ENCODE measurements at regions not wholly inside any gene's neighbourhood (a gene's known extent, or its start where the extent isn't known, plus 50 kb on each side); places are given as distances from the start of the nearest gene placed in this dataset.

GRCh38 chr5:168054091-168054490, 237.4 kb upstream of the WWC1 start:
- H3K4me3 ChIP-seq (ENCODE audit: low read length in 2 of 2): no peak overlapping the region
- H3K9me3 ChIP-seq (ENCODE audit: control insufficient read depth in 2 of 2, low read length in 2 of 2): no peaks in the 10 kb centered on the region
- no peaks in the 10 kb centered on the region for H3K36me3 ChIP-seq (ENCODE audit: control insufficient read depth in 2 of 2, insufficient read depth in 2 of 2, low read length in 2 of 2)
- no peak overlapping the region for H3K9ac ChIP-seq (ENCODE audit: low read length in 2 of 2)
- no peaks in the 10 kb centered on the region for H3K4me1 ChIP-seq (ENCODE audit: control insufficient read depth, insufficient read depth, low read length)
- no peaks in the 10 kb centered on the region for H3K27me3 ChIP-seq (ENCODE audit: control insufficient read depth in 1 of 2, insufficient read depth in 2 of 2, low read length in 2 of 2)
- no peak overlapping the region for H3K27ac ChIP-seq (ENCODE audit: low read length)

GRCh38 chr5:168055141-168055683, 236.2 kb upstream of the WWC1 start:
- H3K27me3 ChIP-seq (ENCODE audit: control insufficient read depth in 1 of 2, insufficient read depth in 2 of 2, low read length in 2 of 2): no peaks in the 10 kb centered on the region
- H3K36me3 ChIP-seq (ENCODE audit: control insufficient read depth in 2 of 2, insufficient read depth in 2 of 2, low read length in 2 of 2): no peaks in the 10 kb centered on the region
- H3K4me3 ChIP-seq (ENCODE audit: low read length in 2 of 2): no peak overlapping the region
- no peaks in the 10 kb centered on the region for H3K9me3 ChIP-seq (ENCODE audit: control insufficient read depth in 2 of 2, low read length in 2 of 2)
- H3K4me1 ChIP-seq (ENCODE audit: control insufficient read depth, insufficient read depth, low read length): no peaks in the 10 kb centered on the region
- no peak overlapping the region for H3K9ac ChIP-seq (ENCODE audit: low read length in 2 of 2)
- H3K27ac ChIP-seq (ENCODE audit: low read length): no peak overlapping the region

- Histone ChIP-seq H3K27ac (ENCODE audit: low read length) (no peak overlapping the region), H3K4me3 (ENCODE audit: low read length in 2 of 2) (no peak overlapping the region), H3K36me3 (ENCODE audit: control insufficient read depth in 2 of 2, insufficient read depth in 2 of 2, low read length in 2 of 2) (no peaks in the 10 kb centered on the region), H3K9me3 (ENCODE audit: control insufficient read depth in 2 of 2, low read length in 2 of 2) (no peaks in the 10 kb centered on the region), H3K27me3 (ENCODE audit: control insufficient read depth in 1 of 2, insufficient read depth in 2 of 2, low read length in 2 of 2) (no peaks in the 10 kb centered on the region), H3K9ac (ENCODE audit: low read length in 2 of 2) (no peak overlapping the region), H3K4me1 (ENCODE audit: control insufficient read depth, insufficient read depth, low read length) (no peaks in the 10 kb centered on the region)
Measured at GRCh38 chr5:168055961-168056360, 235.5 kb upstream of the WWC1 start.

- no peaks in the 10 kb centered on the region for H3K4me1 ChIP-seq (ENCODE audit: control insufficient read depth, insufficient read depth, low read length)
- no peaks in the 10 kb centered on the region for H3K36me3 ChIP-seq (ENCODE audit: control insufficient read depth in 2 of 2, insufficient read depth in 2 of 2, low read length in 2 of 2)
- no peak overlapping the region for H3K4me3 ChIP-seq (ENCODE audit: low read length in 2 of 2)
- H3K27ac ChIP-seq (ENCODE audit: low read length): no peak overlapping the region
- no peaks in the 10 kb centered on the region for H3K9me3 ChIP-seq (ENCODE audit: control insufficient read depth in 2 of 2, low read length in 2 of 2)
- no peak overlapping the region for H3K9ac ChIP-seq (ENCODE audit: low read length in 2 of 2)
- no peaks in the 10 kb centered on the region for H3K27me3 ChIP-seq (ENCODE audit: control insufficient read depth in 1 of 2, insufficient read depth in 2 of 2, low read length in 2 of 2)
Measured at GRCh38 chr5:168056499-168057182, 234.8 kb upstream of the WWC1 start.

- H3K36me3 ChIP-seq (ENCODE audit: control insufficient read depth in 2 of 2, insufficient read depth in 2 of 2, low read length in 2 of 2): no peaks in the 10 kb centered on the region
- H3K27me3 ChIP-seq (ENCODE audit: control insufficient read depth in 1 of 2, insufficient read depth in 2 of 2, low read length in 2 of 2): no peaks in the 10 kb centered on the region
- no peak overlapping the region for H3K27ac ChIP-seq (ENCODE audit: low read length)
- H3K4me3 ChIP-seq (ENCODE audit: low read length in 2 of 2): no peak overlapping the region
- H3K9me3 ChIP-seq (ENCODE audit: control insufficient read depth in 2 of 2, low read length in 2 of 2): no peaks in the 10 kb centered on the region
- H3K4me1 ChIP-seq (ENCODE audit: control insufficient read depth, insufficient read depth, low read length): no peaks in the 10 kb centered on the region
- H3K9ac ChIP-seq (ENCODE audit: low read length in 2 of 2): no peak overlapping the region
Measured at GRCh38 chr5:168057905-168058304, 233.5 kb upstream of the WWC1 start.

- Histone ChIP-seq H3K4me1 (ENCODE audit: control insufficient read depth, insufficient read depth, low read length) (no peaks in the 10 kb centered on the region), H3K36me3 (ENCODE audit: control insufficient read depth in 2 of 2, insufficient read depth in 2 of 2, low read length in 2 of 2) (no peaks in the 10 kb centered on the region), H3K27me3 (ENCODE audit: control insufficient read depth in 1 of 2, insufficient read depth in 2 of 2, low read length in 2 of 2) (no peaks in the 10 kb centered on the region), H3K4me3 (ENCODE audit: low read length in 2 of 2) (no peak overlapping the region), H3K9me3 (ENCODE audit: control insufficient read depth in 2 of 2, low read length in 2 of 2) (no peaks in the 10 kb centered on the region), H3K9ac (ENCODE audit: low read length in 2 of 2) (no peak overlapping the region), H3K27ac (ENCODE audit: low read length) (no peak overlapping the region)
Measured at GRCh38 chr5:168059131-168059530, 232.3 kb upstream of the WWC1 start.

- no peak overlapping the region for H3K4me3 ChIP-seq (ENCODE audit: low read length in 2 of 2)
- H3K36me3 ChIP-seq (ENCODE audit: control insufficient read depth in 2 of 2, insufficient read depth in 2 of 2, low read length in 2 of 2): no peaks in the 10 kb centered on the region
- no peaks in the 10 kb centered on the region for H3K4me1 ChIP-seq (ENCODE audit: control insufficient read depth, insufficient read depth, low read length)
- H3K27me3 ChIP-seq (ENCODE audit: control insufficient read depth in 1 of 2, insufficient read depth in 2 of 2, low read length in 2 of 2): no peaks in the 10 kb centered on the region
- H3K27ac ChIP-seq (ENCODE audit: low read length): no peak overlapping the region
- no peaks in the 10 kb centered on the region for H3K9me3 ChIP-seq (ENCODE audit: control insufficient read depth in 2 of 2, low read length in 2 of 2)
- H3K9ac ChIP-seq (ENCODE audit: low read length in 2 of 2): no peak overlapping the region
Measured at GRCh38 chr5:168062239-168062638, 229.2 kb upstream of the WWC1 start.

GRCh38 chr5:168064457-168064856, 227.0 kb upstream of the WWC1 start:
- Histone ChIP-seq H3K27ac (ENCODE audit: low read length) (no peak overlapping the region), H3K27me3 (ENCODE audit: control insufficient read depth in 1 of 2, insufficient read depth in 2 of 2, low read length in 2 of 2) (no peaks in the 10 kb centered on the region), H3K9me3 (ENCODE audit: control insufficient read depth in 2 of 2, low read length in 2 of 2) (no peaks in the 10 kb centered on the region), H3K9ac (ENCODE audit: low read length in 2 of 2) (no peak overlapping the region), H3K4me3 (ENCODE audit: low read length in 2 of 2) (no peak overlapping the region), H3K4me1 (ENCODE audit: control insufficient read depth, insufficient read depth, low read length) (no peaks in the 10 kb centered on the region), H3K36me3 (ENCODE audit: control insufficient read depth in 2 of 2, insufficient read depth in 2 of 2, low read length in 2 of 2) (no peaks in the 10 kb centered on the region)

- Histone ChIP-seq H3K4me1 (ENCODE audit: control insufficient read depth, insufficient read depth, low read length) (no peaks in the 10 kb centered on the region), H3K27me3 (ENCODE audit: control insufficient read depth in 1 of 2, insufficient read depth in 2 of 2, low read length in 2 of 2) (no peaks in the 10 kb centered on the region), H3K9me3 (ENCODE audit: control insufficient read depth in 2 of 2, low read length in 2 of 2) (no peaks in the 10 kb centered on the region), H3K4me3 (ENCODE audit: low read length in 2 of 2) (no peak overlapping the region), H3K9ac (ENCODE audit: low read length in 2 of 2) (no peak overlapping the region), H3K36me3 (ENCODE audit: control insufficient read depth in 2 of 2, insufficient read depth in 2 of 2, low read length in 2 of 2) (no peaks in the 10 kb centered on the region), H3K27ac (ENCODE audit: low read length) (no peak overlapping the region)
Measured at GRCh38 chr5:168064933-168065622, 226.4 kb upstream of the WWC1 start.

GRCh38 chr5:168066536-168067208, 224.8 kb upstream of the WWC1 start:
- no peak overlapping the region for H3K27ac ChIP-seq (ENCODE audit: low read length)
- H3K4me3 ChIP-seq (ENCODE audit: low read length in 2 of 2): no peak overlapping the region
- no peaks in the 10 kb centered on the region for H3K9me3 ChIP-seq (ENCODE audit: control insufficient read depth in 2 of 2, low read length in 2 of 2)
- H3K27me3 ChIP-seq (ENCODE audit: control insufficient read depth in 1 of 2, insufficient read depth in 2 of 2, low read length in 2 of 2): no peaks in the 10 kb centered on the region
- H3K4me1 ChIP-seq (ENCODE audit: control insufficient read depth, insufficient read depth, low read length): no peaks in the 10 kb centered on the region
- H3K36me3 ChIP-seq (ENCODE audit: control insufficient read depth in 2 of 2, insufficient read depth in 2 of 2, low read length in 2 of 2): no peaks in the 10 kb centered on the region
- H3K9ac ChIP-seq (ENCODE audit: low read length in 2 of 2): no peak overlapping the region

Data from stomach smooth muscle (tissue), 2 donors.